WI38 (cell line): ENCODE measurements at regions not wholly inside any gene's neighbourhood (a gene's known extent, or its start where the extent isn't known, plus 50 kb on each side); places are given as distances from the start of the nearest gene placed in this dataset.

Source experiments
- H3K4me3 ChIP-seq: 2 replicates; pipeline ENCODE4 v1.5.1; 2011; ENCODE audit warnings: low read depth, mild to moderate bottlenecking, control low read depth, low read length
- CTCF ChIP-seq: IDR thresholded peaks from 2 replicates; pipeline ENCODE4 v1.5.1; 2012; ENCODE audit warnings: low read depth, mild to moderate bottlenecking, control low read depth, low read length

GRCh38 chr1:185600641-185601040 lies 133.6 kb upstream of the HMCN1 start:
- H3K4me3 ChIP-seq: no peak overlapping the region
- TF ChIP-seq CTCF: no peak

- no peak overlapping the region for H3K4me3 ChIP-seq
- TF ChIP-seq CTCF: no peak
Measured at GRCh38 chr1:185598332-185598731, 135.9 kb upstream of the HMCN1 start.

GRCh38 chr1:185595835-185596667 lies 138.1 kb upstream of the HMCN1 start:
- H3K4me3 ChIP-seq: no peak overlapping the region
- peak; percentile 90 for TF ChIP-seq CTCF

- TF ChIP-seq CTCF: no peak
- no peak overlapping the region for H3K4me3 ChIP-seq
Measured at GRCh38 chr1:185594786-185595410, 139.3 kb upstream of the HMCN1 start.

GRCh38 chr1:185593271-185593670 lies 140.9 kb upstream of the HMCN1 start:
- no peak for TF ChIP-seq CTCF

GRCh38 chr1:185585770-185586169 lies 148.4 kb upstream of the HMCN1 start:
- H3K4me3 ChIP-seq: no peak overlapping the region
- TF ChIP-seq CTCF: no peak

More at GRCh38 chr1:185593271-185593670, 140.9 kb upstream of the HMCN1 start:
- no peak overlapping the region for H3K4me3 ChIP-seq
